ENCODE measurements at regions not wholly inside any gene's neighbourhood (a gene's known extent, or its start where the extent isn't known, plus 50 kb on each side); places are given as distances from the start of the nearest gene placed in this dataset.

GRCh38 chr1:178036090-178036489 is 57.8 kb upstream of the RASAL2 start:
- peaks cover 0 to 7% of the 10 kb centered on the region in 2 experiments; a peak in 2 of 5 replicates for H3K4me1 ChIP-seq (replicated peaks in 1 of 2; ENCODE audit: control insufficient read depth in 2 of 2, insufficient read depth in 2 of 2, low read length in 2 of 2)
- H3K27me3 ChIP-seq (ENCODE audit: control insufficient read depth in 2 of 2, insufficient read depth in 2 of 2, low read length in 2 of 2): peaks cover 0 to 6% of the 10 kb centered on the region in 2 experiments; a peak in 1 of 5 replicates
- no peak for ATAC-seq
- H4K20me1 ChIP-seq (replicated peaks; ENCODE audit: control insufficient read depth, insufficient read depth, low read length): no peaks in the 10 kb centered on the region
- no peak overlapping the region for H3K27ac ChIP-seq (ENCODE audit: extremely low read depth, low read depth, low read length)
- no peaks in the 10 kb centered on the region for H3K9me3 ChIP-seq (replicated peaks; ENCODE audit: control insufficient read depth, insufficient read depth, low read depth, low read length)
- POLR2A ChIA-PET: interaction anchor here (0.6 kb wide), 1 partner anchor 16 kb away, joined by 5 read pairs; no protein-coding TSS in a partner anchor
- CTCF ChIA-PET (ENCODE audit: low intra/inter-chr PET ratio): no interaction called here
- WGBS (ENCODE audit: insufficient coverage, low coverage, missing lambda C conversion rate): under 1% methylated on average over 10 of the region's 10 CpGs
- H3K4me2 ChIP-seq (ENCODE audit: insufficient read depth, low read length): no peak overlapping the region
- no peak for FAIRE-seq
- H3K9ac ChIP-seq (ENCODE audit: insufficient read depth in 1 of 2, low read depth in 2 of 2, low read length in 2 of 2): no peak overlapping the region
- BruUV-seq (replicated peaks): no TSS peak
- intact Hi-C loops (cut with micrococcal nuclease) (no loop called here), in situ Hi-C loops (cut with MboI) (no loop called here)
- no peak for DNase-seq (ENCODE audit: extremely low read depth in 1 of 4, low spot score in 3 of 4)
- H3K9me1 ChIP-seq (ENCODE audit: control insufficient read depth, insufficient read depth, low read length): no peaks in the 10 kb centered on the region
- TF ChIP-seq RBM17 (IDR thresholded peaks at IDR 0.05; ENCODE audit: borderline replicate concordance, low read depth, low read length): no peak
- no peak for TF ChIP-seq ARID3A (IDR thresholded peaks at IDR 0.05; ENCODE audit: borderline replicate concordance, low read depth, low read length)
- TF ChIP-seq ZNF511 (CRISPR knock-in tag; IDR thresholded peaks at IDR 0.05): no peak
- TF ChIP-seq MCM5 (IDR thresholded peaks at IDR 0.05; ENCODE audit: low read depth): no peak
- no peak for TF ChIP-seq NKRF (IDR thresholded peaks at IDR 0.05; ENCODE audit: borderline replicate concordance)
- no peak overlapping the region for H2AFZ ChIP-seq (ENCODE audit: low read depth, low read length)
- H3K79me2 ChIP-seq (ENCODE audit: control insufficient read depth, insufficient read depth, low read length): no peaks in the 10 kb centered on the region
- H3K4me3 ChIP-seq: no peak overlapping the region
- H3K36me3 ChIP-seq (ENCODE audit: control insufficient read depth, insufficient read depth, low read length): no peaks in the 10 kb centered on the region
